Amygdala (tissue), 56 donors: ENCODE measurements at regions not wholly inside any gene's neighbourhood (a gene's known extent, or its start where the extent isn't known, plus 50 kb on each side); places are given as distances from the start of the nearest gene placed in this dataset.

ENCODE experiments used
- DNase-seq, 56 donors: peaks; one replicate each; lab custom pipeline; 2025; lab: John Stamatoyannopoulos, UW

DNA sequence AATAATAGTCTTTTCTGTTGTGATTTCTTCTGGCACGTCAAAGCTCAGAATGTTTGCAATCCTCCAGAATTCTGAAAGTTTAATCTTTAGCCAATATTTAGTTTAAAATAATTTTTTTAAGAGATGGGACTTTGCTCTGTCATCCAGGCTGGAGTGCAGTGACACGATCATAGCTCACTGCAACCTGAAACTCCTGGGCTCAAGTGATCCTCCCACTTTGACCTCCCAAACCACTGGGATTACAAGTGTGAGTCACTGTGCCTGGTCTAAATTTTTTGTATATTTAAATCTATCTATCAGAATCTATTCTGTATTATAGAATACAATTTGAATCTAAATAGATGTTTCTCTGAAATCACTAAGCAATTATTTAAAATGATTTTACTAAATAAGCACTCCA lies 572.7 kb downstream of the VRK1 start:
- DNase-seq: no peak

DNA sequence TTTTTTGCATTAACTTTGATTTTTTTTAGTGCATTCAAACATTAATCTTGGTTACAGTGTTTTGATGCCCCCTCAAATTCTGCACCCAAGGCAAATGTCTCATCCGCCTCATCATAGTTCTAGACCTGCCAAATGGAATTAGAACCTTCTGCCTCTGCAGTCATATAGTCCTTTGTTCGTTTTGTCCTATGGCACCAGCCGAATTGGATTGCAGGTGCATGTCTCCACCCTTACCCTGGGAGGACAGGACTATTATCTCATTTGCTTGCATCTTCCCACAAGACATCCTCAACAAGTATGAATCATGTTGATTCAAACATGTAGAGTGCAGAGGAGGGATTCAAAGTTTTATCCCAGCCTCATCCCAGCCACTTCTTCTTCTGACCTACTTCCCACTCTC lies 579.1 kb downstream of the VRK1 start:
- DNase-seq: no peak

DNA sequence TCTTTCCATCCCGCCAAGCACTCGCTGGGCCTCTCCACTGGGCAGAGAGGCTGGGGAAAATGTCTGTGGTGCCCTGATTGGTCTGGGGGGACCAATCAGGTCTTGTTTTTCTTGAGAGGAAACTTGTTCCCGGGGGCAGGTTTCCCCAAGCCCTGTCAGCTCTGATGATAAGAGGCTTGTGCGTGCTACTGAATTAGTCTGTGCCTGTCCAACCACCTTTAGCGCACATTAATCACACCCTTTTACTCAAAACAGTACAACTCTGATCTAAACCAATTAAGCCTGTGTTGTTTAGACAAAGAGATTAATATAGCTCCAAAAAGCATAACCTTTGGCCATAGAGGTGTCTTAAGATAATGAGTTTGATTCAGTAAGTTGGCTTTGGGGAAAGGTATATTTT lies 580.4 kb downstream of the VRK1 start:
- no peak for DNase-seq

DNA sequence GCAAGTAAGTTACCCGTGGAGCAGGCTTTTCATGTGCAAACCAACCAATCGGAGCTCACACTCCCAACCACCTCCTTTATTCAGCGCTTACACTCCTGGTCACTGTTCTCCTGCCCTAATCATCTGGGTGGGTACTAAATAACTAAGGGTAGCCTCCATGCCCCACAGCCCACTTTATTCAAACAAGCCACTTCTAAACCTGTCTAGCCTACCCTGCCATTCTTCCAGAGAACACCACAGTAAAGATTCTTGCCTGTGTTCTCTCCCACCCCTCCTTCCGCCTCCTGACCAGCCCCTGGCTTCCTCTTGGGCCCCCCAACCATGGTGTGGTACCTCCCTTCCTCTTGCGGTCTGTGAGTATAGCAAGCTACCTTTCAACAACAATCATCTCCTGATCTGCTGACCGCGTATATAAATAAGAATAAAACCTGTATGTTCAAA lies 581.9 kb downstream of the VRK1 start:
- DNase-seq: no peak

DNA sequence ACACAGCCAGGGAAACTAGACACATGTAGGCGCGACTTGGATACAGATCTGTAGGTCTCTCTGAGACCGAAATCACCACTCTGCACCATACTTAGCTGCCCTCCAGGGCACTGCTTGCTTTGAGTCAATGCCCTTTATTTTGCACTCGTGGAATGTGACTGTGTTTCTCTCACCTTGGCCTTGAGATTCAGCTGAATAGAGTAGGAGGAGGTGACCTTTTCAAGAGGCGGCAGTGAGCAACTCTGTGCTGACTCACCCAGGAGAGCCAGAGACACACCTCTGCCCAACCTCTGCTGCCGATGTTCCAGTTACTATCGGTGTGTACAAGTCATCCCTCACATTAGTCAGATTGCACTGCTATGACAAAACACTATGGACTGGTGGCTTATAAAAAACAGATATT lies 583.4 kb downstream of the VRK1 start:
- no peak for DNase-seq

DNA sequence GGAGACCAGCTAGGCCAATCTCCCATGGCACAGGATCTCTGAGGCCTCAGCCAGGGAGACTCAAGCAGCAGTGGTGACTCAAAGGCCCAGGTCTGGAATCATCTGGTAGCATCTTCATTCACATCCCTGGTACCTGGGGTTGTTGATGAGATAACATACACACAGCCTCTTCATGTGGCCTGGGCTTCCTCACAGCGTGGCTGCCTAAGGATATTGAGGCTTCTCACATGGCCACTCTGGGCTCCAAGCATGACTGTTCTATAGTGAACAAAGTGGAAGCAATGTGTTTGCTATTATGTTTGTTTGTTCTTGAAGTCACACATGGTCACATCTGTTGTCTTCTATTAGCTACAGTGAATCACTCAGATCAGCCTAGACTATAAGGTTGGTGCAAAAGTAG lies 584.1 kb downstream of the VRK1 start:
- no peak for DNase-seq

DNA sequence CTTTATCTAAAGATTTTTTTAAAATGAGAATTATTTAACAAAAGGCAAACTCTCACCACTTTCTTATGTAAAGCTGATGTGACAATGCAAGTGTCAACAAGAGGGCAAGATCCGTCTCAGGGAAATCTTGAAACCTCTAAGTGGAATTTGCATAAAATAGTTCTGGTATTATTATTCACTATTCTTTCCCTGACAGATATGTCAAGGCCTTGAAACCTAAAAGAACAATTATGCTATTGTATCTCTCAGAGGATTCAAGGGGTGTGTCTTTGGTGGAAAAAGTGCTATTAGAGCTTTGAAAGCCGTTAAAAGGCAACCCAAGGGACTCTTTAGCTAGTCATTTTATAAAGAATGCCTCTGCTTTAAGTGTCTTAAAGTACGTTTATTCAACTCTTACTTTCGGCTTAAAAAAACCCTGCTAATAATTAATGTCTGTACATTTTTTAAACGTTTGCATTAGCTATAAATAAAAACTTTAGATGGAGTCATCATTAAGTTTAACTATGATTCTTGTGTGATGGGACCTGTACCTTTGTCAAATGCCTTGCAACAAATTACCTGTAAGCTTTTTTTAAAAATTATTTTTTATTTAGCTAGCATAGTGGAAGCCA lies 585.5 kb downstream of the VRK1 start:
- DNase-seq: no peak

DNA sequence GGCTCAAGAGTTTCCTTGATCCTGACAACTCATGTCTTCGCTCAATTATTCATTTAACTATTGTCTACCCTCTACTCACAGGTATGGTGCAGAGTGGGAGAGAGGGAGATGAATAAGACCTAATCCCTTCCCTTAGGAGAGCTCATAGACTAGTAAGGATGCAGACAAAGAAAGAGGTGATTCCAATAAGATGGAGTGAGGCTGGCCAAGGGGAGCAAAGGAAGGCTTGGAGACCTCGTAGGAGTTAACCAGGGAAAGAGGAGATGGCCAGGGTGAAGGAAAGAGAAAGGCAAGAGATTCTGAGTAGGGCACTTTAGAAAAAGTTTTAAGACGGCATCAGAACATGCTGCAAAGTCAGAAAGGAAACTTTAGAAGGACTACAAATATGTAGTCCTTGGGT lies 588.5 kb downstream of the VRK1 start:
- no peak for DNase-seq

DNA sequence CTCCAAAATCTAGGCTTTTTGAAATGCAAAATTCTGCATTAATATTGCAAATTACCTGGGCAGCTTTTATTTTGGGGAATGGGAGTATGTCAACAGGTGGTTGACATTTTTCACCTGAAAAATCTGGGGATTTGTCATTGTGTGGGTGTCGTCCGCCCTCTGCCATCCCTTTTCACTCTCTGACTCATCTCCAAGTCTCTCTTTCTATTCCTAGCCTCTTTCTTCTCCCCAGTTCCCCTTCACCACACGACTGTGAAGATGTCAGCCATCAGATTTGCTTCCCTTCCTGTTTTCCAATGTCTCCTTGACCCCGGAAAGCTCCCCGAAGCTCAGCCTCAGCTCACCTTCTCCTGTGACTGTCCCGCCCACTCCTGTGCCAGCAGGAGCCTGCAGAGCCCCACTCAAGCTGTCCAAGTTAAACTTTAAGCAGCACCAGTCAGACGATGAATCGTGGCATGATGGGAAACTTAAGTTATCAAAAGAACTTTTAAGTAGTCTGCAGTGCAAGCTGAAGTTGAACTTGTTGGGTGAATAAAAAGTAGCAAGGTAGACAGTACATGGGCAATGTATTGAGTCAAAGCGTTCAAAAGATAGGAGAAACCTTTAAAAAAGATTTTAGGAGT lies 590.2 kb downstream of the VRK1 start:
- DNase-seq: no peak

DNA sequence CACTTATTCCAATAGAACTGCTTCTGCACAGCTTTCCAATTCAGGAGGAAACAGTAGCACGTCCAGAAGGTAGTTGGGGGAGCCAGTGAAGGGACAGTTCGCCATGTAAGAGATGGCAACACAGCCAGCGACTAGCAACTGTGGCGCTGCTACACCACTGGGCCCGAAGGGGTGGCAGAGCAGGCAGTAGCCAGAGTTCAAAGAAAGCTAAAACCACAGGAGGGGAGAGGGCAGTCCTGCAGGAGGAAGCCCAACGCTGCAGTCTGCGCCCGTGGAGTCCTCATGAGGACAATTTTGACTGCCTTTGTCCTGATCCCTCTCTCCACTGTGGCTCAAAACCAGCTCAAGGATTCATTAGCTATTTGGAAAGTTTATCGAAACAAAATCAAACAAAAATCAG lies 591.2 kb downstream of the VRK1 start:
- no peak for DNase-seq

DNA sequence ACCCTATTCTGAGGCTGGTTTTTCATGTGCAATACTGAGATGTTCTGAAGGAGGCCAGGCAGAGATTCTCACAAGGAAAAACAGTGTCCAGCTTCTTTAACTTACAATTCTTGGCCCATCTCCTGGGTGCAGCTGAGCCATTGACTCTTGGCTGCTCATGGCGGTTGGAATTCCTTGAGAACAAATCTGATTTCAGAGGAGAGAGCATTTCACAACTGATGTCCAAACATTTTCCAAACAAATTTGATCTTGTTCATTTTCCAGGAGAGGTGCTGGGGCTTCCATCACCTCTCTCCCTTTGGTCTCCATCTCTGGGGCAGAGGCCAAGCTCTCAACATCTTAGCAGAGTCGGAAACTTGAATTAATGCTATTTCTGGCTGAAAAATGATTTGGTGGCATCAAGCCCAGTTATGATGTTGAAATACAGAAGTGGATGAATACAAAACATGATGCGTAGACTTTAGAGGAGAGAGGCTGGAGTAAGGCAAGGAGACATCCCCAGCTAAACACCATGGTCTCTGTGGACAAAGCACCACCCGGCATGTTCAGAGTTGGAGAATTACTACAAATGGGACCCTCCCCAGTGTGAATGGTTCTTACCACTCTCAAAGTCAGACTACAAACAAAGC lies 593.0 kb downstream of the VRK1 start:
- no peak for DNase-seq

DNA sequence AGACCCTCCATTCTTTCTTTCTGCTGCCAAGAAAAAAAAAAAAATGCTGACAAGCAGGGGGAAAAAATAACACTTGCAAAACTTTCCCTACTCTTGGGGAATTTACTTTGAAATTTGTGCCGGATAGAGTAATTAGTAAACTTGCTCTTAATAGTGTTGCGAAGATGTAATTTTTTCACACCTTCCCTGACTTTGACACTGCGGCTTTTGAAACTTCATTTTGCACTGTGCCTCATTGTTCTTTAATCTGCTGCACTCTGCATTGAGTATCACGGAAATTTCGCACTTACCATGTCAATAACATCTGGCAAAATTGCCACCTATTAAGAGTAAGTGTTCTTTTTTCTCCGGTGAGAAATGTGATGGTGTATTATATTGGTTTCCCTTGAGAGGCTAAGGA lies 596.1 kb downstream of the VRK1 start:
- DNase-seq: no peak

DNA sequence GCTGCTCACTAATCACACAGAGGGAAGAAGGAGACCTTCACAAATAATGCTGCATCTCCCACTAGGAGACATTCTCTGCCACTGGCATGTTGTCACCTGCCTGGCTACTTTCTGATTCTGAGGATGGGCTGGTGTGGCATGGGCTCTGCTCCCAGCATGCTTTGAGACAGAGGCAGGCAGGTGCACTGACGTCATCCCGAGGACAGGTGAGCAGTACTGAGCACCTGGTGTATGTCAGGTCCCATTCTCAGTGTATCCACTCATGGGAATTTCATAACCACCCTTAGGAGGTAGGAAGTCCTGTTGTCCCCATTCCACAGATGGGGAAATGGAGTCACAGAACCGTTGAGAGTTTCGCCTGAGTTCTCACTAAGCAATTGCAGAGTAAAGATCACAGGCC lies 597.9 kb downstream of the VRK1 start:
- no peak for DNase-seq

DNA sequence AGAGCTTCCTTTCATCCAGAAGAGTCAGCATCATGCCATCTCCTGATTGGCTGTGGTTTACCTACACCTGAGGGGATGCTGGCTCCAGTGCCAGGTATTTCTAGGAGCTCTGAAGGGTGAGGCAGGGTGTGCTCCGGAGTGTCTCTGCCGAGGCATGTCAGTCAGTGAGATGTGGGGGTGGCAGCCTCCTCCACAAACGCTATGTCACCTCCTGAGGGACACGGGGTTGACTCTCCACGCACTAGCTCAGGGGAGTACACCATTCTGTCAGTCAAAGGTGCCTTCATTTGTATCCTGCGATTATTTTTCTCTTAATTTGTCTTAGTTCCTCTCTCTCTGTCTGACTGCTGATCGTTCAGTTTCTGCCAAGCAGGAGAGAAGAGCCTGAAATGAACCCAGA lies 604.5 kb downstream of the VRK1 start:
- DNase-seq: no peak

DNA sequence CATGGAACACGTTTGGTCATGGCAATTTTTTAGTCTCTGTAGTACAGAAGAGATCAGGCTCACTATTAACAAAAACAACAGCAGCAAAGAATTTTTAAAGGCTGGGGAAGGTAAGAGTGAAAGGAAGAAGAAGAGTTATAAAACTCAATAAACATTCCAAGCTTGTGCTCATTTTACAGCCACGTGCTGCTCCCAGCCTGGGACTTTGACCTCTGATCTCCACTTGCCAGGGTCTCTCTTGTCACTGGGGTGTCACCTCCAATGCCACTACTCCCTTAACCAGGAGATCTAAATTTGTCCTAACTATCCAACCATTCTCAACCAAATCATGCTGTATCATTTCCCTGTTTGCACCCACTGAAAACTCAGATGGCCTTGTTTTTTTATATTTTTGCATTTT lies 605.1 kb downstream of the VRK1 start:
- DNase-seq: no peak

DNA sequence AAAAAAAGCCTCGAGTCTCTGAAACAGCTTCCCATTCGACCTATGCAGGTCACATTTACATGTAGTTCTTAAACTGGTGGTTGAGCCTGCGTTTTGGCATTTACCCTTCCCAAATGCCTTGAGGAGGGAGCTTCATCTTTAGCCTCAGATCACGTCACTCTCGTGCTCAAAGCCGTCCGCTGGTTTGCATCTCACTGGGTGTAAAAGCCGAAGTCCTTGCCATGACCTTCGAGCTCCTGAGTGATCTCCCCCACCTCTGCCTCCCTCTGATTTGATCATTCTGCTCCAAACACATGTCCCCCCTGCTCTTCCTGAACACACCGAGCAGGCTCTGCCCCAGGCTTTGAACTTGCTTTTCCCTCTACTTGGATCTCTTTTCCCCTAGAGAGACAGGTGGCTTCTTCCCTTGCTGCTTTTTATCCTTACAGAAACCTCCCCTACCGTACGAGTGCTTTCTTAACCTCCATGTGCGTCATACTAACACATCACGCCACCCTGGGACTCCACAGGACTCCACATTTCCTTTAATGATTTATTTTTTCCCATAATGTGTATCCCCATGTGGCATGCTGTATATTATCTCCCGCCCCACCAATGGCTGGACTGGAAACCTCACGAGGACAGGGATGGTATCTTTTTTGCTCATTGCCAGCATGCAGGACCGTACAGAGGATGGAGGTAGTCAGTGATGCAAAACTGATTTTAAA lies 610.7 kb downstream of the VRK1 start:
- DNase-seq: no peak

DNA sequence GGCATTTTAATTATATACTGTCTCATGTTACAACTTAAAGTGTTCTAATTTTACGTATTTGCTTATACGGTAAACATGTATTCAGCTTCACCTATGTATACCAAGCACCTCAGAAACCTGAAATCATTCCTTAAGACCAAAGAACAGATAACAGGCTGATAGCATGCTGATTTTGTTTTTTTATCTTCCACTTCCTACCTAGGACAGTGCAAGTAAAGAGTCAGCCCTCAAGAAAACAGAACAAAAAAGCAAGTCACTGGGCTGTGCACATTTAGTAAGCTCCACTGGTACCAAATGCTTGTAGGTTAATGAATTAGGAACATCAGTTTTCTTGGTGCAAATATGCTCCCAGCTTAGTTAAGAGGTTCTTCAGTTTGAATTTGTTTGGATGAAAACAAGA lies 611.3 kb downstream of the VRK1 start:
- DNase-seq: no peak

DNA sequence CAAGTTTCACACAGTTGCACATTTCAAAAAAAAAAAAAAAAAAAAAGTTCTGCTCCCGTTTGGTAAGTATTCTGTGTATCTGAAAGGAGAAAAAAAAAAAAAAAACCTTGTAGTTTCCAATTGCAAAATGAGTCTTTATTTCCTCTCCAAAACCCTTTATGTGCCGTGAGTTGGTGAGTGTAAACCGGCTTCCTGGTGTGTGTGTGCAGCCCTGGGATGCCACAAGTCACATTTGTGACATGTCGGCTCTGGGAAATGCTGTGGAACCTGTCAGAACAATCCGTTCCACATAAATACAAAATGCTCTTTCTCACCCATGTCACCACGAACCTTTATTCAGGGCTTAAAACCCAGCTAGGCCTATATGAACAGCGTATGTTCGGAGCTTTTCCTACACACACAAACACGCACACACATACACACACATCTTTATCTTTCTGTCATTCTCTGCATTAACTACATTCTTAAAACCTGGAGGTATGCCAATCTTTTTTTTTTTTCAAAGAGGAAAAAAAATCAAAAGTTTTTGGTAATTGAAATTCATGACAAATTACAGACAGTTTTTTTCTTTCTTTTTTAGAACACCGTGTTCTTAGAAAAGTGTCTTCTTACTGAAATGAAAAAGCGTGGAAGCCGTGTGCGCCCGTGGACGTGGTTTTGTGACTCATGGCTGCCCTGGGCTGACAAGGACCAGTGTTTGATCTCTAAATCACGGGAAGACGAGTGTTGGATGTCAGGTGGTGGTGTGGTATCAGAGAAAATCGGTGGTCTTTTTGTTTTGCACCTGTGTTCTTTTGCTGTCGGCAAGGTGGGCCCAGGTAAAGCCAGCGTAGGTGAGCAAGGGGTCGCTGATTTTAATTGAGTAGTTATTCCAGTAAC lies 612.0 kb downstream of the VRK1 start:
- no peak for DNase-seq

DNA sequence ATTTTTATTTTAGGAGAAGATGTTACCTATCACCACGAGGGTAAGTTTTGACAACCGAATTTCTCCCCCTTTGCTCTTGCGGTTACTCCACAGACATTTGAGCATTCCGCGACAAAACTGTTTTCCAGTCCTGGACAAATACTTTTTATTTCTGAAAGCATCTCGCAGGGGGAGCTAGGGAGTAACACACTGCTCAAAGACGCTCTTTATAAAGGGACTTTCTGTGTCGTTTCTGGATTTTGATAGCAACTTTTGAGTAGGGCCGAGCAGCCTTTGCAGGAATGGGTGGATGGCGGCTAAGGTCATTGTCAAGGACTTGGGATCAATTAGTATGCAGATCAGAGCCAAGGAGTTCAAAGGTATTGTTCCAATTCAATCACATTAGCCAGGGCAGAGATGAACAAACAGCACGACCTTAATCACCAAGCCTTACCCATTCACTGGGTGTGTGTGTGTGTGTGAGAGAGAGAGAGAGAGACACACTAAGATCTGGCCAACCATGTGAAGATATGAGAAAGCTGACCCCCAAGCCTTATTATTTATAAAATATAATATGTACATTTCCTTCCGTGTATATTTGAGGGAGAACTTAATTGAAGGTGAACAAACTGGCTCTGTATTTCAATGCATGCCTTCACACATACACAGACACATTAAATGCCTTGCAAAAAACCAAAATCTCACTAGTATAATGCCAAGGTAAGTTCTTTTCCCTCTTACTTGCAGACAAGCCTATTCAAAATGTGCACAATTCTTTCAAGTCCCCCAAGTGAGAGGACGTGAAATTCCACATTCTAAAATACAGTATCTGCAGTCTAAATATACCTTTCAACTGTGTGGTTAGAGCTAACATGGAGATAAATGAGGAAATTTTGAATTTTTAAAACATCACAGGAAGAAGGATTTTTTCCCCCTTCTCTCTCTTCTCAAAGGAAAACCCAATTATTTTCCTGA lies 613.8 kb downstream of the VRK1 start:
- DNase-seq: peak in 5 of 56 donors; percentile 4 to 49 (median 34)
